ENCODE measurements at regions not wholly inside any gene's neighbourhood (a gene's known extent, or its start where the extent isn't known, plus 50 kb on each side); places are given as distances from the start of the nearest gene placed in this dataset.

DNA sequence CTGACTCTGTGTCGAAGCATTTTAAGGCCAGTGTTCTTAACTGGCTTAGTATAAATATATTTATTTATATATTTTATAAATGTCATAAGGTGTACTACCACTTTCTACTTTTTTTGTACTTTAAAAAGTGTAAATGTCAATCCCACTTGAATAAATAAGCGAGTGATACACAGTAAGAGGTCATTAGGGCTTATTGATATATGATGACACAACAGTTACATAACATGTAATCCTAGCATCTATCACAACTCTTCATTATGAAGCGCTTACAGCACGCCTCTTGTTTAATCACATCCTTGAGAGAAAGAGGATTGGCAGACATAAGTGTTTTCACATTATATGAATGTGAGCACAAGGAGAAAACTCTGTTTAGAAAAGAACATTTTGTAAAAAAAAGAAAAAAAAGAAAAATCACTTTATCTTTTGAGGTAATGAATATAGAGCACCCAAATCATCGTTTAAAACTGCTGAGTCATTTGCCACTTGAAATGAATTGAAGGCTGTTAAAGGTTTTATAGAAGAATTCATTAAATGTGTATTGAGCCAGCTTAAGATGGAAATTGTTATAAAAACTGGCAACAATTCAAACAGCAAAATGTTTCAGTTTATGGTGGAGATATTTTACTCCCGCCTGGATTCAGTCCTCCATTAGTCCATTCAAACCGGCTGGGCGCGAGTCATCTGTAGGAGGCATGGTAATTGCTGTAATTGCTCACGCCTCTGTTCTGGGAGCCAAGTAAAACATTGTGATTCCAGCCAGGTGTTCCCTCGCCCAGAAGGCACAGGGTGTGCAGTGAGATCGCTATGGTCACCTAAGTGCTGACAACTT, 627.3 kb upstream of the KIRREL3 start:
- no peak for DNase-seq (ENCODE audit: low read depth in 2 of 3, low spot score in 2 of 3)

DNA sequence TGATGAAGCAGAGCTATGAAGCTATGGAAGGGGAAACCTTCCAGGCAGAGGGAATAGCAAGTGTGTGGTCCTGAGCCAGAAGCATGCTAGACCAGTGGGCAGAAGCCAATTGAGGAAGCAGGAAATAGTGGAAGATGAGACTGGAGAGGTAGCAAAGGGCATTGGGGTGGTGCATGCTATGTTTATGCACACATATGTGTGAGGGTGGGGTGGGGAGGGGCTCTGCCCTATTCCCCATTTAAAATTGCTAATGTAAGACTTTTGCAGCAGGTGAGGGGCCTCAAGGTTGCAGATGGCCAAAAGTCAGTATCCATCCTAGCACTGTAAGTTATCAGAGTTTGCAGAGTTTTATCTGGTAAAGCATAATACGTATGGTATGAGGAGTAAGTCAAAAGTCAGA, 626.6 kb upstream of the KIRREL3 start:
- no peak for DNase-seq (ENCODE audit: low read depth in 2 of 3, low spot score in 2 of 3)

DNA sequence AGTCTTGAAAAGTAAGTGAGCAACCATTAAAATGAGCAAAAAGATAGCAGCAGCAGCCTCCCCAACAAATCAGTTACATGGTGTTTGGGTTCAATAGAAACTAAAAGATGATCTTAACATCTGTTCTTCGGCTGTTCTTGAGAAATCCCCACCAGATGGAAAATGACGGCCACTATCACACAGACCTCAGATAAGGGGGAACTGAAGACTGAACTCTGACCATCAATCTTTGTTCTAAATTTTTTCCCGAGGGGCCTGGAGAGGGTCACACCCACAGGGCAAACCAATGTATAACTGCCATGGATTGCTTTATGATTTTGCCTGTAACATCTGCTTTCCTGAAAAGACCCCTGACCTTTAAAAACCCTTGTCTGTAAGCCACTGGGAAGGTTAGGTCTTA, 624.8 kb upstream of the KIRREL3 start:
- DNase-seq (ENCODE audit: low read depth in 2 of 3, low spot score in 2 of 3): no peak

DNA sequence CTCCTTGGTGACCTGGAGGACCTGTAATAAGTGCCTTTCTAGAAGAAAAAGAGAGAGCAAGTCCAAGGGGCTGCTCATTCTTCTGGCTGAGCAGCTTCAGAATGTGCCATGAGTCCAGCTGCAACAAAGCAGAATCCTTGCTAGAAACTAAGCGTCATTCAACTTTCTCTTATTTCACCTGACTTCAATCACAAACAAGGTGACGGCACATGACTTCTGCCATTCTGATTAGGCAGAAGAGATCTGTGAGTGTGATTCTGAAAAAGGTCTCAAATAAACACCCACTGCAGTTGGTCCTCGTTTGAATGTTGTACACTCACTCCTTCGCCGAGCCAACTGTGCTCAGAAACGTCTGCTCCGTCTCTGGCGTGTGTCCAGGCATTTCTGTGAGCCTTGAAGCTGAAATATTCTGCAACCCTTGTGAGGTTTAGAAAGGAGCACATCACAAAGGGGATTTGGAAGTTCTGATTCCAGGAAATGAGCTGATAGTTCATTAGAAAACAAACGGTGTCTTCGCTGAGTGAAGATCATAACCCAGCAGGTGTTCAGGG, 623.8 kb upstream of the KIRREL3 start:
- no peak for DNase-seq (ENCODE audit: low read depth in 2 of 3, low spot score in 2 of 3)

DNA sequence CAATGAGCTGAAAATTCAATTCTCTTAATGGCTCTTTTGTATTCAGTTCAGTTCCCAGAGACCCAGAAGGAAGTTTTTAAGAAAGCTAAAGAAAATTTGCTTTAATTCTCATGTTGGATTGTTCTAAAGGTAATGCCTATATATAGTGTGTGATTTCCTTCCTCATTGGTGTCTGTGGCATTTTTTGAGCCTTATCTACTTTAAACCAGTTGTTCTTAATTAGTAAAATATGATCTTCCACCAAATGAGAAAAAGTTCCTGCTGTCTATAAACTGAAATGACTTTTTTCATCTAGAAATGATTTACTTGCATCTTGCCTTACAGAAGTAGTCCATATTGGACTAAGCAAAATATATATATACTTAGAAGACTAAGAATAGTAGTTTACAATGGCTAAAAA, 622.1 kb upstream of the KIRREL3 start:
- DNase-seq (ENCODE audit: low read depth in 2 of 3, low spot score in 2 of 3): no peak

DNA sequence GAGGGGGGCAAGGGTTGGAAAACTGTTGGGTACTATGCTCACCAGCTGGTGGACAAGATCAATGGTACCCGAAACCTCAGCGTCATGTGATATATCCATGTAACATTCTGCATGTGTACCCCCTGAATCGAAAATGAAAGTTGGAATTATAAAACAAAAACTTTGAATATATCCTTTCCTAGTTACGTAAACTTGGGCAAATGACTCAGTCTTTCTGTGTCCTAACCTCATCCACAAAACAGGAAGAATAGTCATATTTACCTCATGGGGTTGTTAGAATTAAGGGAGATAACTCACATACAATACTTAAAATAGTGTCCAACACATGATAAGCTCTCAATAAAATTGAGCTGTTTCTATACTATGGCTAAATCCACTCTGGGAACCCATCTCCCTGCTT, 620.1 kb upstream of the KIRREL3 start:
- DNase-seq (ENCODE audit: low read depth in 2 of 3, low spot score in 2 of 3): no peak

DNA sequence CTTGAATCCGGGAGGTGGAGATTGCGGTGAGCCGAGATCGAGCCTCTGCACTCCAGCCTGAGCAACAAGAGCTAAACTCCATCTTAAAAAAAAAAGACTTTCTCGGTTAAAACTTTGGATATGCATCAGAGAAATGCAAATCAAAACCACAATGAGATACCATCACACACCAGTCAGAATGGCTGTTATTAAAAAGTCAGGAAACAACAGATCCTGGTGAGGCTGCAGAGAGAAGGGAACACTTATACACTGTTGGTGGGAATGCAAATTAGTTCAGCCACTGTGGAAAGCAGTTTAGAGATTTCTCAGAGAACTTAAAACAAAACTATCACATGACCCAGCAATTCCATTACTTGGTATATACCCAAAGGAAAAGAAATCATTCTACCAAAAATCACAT, 619.4 kb upstream of the KIRREL3 start:
- DNase-seq (ENCODE audit: low read depth in 2 of 3, low spot score in 2 of 3): no peak

DNA sequence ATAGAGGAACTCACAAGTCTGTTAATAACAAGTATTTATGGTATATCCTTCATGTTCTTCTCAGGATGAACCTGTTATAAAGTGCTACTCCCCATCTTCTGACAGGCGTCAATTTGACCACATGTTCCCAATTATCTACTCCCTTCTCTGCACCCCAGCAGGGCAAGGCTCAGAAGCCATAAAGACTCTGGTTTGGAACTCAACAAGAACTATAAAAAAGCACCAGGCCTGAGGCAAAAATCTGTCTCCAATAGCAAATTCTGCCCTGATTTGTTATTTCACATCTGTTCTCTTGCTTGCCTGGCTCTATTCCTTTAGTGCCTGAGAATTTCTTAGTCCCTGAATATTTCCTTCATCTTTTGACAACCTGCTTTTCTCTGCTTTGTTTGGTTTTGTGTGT, 618.2 kb upstream of the KIRREL3 start:
- DNase-seq (ENCODE audit: low read depth in 2 of 3, low spot score in 2 of 3): no peak

DNA sequence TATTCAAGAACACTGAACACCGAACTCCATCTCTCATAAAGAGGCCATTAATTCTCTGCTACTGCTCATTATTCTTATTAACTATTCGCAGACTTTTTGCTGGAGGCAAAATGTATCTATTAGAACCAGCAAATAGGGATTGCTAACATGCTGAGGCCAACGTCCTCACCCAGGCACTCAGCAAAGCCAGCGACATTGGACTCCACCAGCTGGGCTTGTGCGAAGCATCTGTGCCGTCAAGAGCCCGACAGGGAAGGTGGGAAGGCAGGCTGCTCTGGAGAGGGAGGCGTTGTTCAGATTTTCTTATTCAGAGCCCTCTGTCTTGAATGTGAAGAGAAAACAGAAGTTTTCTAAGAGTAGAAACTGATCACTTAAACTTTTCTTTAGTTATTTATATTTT, 615.6 kb upstream of the KIRREL3 start:
- no peak for DNase-seq (ENCODE audit: low read depth in 2 of 3, low spot score in 2 of 3)

DNA sequence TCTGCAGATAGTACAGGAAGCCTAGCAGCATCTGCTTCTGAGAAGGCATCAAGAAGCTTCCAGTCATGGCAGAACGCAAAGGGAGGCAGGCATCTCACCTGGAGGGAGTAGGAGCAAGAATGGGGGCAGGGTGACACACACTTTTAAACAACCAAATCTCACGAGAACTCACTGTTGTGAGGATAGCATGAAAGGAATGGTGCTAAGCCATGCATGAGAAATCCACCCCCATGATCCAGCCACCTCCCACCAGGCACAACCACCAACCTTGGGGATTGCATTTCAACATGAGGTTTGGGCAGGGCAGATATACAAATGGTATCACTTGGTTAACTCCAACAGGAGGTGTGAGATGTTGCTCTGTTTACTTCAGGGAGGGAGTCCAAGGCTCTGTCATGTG, 612.0 kb upstream of the KIRREL3 start:
- DNase-seq (ENCODE audit: low read depth in 2 of 3, low spot score in 2 of 3): no peak

DNA sequence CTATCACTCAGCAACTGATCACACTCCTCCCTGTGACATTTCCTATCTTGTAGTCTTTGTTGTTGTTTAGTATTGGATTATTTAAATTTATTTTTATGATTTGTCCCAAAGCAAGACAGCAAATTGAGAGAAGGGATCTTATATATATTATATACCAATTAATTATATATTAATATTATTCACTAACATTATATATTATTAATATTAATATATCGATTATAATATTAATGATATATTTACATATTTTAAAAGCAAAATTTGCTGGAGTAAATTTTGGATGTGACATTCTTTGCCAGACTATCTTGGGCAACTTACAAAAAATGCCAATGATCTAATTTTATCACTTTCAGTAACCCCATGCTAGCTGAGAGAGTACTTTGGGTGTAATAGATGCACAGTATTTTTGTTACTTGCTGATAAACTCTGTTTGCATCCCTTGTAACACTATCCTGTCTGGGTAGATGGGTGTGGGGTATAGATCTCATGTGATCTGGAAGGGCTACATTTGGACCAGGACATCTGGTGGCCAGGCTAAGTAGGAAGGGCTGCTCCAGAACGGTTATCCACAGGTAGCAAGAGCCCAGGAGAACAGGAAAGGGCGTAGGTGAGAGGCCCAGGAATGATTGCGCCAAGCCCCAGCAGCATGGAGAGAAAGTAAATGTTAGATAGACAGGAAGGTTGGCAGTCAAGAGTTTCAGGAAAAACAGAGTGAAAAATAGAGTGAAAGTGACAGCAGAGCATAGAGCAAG, 608.6 kb upstream of the KIRREL3 start:
- DNase-seq (ENCODE audit: low read depth in 2 of 3, low spot score in 2 of 3): no peak

DNA sequence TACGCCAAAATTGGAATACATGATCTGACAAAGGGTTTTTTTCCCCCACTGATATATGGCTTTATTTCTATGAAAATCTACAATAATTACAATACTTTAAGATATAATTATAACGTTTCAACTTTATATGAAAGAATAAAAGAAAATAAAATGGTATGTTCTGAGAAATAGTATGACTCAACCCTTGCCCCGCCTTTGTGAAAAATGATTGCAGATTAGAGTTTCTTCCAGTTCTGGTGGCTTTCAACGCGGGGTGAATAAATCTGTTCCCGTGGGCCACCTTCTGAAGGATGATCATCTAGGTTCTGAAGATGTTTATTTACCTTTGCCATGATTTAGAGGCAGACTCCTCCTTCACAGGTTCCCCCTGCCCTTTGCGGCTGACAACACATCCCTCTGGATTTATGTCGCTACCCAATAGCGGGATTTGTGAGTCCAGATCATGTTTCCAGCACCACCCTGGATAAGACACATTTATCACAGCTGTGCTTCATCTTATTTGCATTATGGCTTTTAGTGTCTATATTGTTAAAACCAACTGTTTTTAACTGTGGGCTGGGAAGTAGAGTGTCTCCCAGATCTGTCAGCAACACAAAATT, 607.0 kb upstream of the KIRREL3 start:
- DNase-seq (ENCODE audit: low read depth in 2 of 3, low spot score in 2 of 3): no peak

DNA sequence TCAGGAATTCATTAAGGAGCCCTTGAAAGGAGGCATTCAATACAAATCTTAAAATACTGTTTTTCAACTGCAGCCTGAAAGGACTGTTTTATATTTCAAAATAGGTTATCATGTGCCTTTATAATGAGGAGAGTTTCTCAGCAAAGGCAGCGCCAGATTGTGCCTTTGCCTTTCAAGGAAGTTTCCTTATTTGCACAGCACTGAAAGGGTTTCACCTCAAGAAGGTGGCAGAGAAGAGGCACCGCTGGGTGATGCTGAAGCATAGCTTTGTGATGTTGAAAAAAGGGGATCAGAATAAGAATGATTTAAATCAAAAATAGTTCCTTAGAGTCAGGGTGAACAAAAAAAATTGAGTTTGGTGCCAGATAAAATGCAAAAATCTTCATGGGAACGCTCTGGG, 601.0 kb upstream of the KIRREL3 start:
- DNase-seq (ENCODE audit: low read depth in 2 of 3, low spot score in 2 of 3): no peak

DNA sequence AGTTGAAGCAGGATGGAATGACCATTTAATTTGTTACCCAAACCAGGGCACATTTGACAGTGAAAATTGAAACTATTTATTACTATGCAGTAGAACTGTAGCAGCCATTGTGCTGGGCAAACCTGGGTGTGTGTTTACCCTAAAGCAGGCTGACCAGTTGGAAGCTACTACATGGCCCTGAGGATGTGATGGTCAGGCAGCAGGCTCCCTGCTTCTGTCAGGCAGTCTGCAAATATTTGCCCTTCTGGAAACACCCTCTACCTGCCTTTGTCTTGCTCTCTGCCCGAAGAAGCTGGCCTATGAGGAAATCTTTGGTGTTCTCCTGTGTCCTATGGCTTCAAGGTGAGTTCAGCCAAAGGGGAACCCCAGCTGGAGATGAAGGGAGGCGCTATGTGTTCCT, 600.1 kb upstream of the KIRREL3 start:
- no peak for DNase-seq (ENCODE audit: low read depth in 2 of 3, low spot score in 2 of 3)

DNA sequence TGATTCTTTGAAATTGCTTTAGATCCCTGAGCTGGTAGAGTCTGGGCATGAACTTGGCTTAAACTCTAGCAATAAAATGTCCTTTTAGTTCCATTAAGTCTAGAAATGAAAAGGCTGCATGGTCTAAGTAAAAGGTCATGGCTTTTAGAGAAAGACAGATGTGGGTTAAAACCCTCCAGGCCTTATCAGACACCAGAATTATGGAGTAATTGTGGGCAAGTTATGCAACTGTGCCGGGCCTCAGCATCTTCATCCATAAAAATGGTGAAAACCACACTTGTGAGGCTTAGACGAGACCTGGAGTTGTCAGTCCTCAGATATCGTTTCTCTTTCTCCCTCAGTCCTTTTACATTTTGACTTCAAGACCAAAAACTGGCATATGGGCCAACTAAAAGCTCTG, 597.9 kb upstream of the KIRREL3 start:
- no peak for DNase-seq (ENCODE audit: low read depth in 2 of 3, low spot score in 2 of 3)

DNA sequence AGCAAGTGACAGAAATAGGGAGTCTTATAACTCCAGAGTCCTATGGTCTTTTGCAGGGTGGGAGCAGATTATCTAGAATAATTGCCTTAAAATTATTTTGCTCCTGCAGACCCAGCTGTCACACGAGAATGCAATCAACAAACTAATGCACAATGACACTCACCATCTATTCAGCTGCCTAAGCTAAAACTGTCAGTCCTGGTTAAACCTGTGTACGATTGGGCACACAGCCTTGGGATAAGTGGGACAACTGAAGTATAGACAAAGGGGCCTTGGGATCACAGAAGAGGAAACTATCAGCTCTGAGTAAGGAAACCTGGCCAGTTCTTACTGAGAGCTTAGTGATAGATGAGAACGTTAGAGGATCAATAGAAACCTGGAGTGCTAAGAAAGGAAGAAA, 595.9 kb upstream of the KIRREL3 start:
- no peak for DNase-seq (ENCODE audit: low read depth in 2 of 3, low spot score in 2 of 3)

DNA sequence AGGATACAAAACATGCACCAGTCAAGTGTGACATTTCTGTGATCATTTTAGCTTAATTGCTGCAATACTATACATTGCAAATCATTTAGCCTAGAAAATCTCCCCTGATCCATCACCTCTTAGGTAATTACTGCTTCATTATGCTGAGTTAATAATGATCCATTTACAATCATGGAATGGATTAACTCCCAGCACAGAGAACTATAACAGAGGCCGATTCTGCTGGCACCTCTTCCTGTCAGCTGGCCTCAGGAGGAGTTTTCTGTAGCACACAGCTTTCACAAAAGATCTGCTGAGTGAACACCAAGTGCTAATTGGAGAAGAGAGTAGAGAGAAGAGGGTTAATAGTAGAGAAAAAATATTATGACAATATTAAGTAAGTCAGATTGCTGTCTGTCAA, 591.8 kb upstream of the KIRREL3 start:
- no peak for DNase-seq (ENCODE audit: low read depth in 2 of 3, low spot score in 2 of 3)

DNA sequence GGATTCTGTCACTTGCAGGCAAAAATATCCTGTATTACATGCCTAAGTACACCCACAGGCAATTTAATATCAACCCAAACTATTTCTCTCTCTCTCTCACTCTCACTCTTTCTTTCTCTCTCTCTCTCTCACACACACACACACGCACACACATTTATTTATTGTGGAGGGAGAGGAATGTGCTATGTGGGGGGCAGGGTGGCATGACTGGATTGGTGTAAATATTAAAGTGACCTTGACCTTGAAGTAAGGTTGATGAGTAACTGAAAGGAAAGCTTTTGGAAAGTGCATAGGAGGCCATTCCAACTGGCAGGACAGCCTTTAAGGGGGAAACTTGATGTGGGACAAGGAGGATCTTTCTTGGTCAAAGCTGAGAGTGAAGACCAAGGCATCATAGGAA, 589.7 kb upstream of the KIRREL3 start:
- DNase-seq (ENCODE audit: low read depth in 2 of 3, low spot score in 2 of 3): no peak

DNA sequence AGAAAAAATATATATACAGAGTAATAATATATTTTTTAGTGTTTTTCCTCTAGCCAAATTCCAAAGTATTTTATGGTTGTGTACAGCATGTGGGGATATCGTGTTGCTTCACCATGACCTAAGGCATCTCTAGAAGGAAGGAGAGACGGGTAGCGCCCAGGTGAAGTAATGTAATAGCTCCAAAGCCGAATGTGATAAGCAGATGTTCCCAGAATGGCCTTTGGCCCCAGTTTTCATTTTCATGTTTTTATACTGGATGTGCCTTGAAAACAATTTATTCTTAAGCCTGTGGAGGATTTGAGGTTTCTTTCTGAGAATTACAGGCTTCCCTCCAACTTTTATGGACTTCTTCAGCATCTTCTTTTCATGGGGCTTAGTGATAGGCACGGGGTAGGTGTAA, 587.9 kb upstream of the KIRREL3 start:
- DNase-seq (ENCODE audit: low read depth in 2 of 3, low spot score in 2 of 3): no peak

DNA sequence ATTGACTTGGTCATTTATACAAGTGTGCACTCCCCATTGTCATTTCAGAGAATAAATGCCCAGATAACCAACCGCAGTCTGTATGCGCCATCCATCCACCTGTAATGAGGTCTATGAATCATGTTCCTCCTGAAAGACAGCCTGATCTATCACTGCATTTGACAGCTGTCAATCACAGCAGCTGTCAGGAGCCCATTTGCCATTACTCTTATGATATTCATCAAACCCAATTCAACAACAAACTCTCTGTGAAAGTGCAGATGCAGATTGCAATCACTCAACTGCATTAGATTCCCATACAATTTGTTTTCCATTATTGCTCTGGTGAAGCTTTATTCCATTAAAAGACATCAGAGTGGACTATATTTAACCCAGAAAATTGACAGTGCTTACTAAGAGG, 586.9 kb upstream of the KIRREL3 start:
- no peak for DNase-seq (ENCODE audit: low read depth in 2 of 3, low spot score in 2 of 3)

DNA sequence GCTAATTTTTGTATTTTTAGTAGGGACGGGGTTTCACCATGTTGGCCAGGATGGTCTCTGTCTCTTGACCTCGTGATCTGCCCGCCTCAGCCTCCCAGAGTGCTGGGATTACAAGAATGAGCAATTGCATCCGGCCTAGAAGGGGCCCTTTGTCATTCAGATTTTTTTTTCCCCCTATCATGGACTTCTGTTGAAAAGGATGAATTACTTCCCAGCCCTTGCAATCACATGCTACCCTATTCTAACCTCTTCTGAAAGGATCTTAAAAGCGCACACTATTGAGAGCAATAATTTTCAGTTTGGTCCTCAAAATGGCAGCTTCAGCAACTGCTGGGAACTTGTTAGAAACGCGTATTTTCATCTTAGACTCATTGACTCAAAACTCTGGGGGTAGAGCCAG, 575.6 kb upstream of the KIRREL3 start:
- DNase-seq (ENCODE audit: low read depth in 2 of 3, low spot score in 2 of 3): no peak

DNA sequence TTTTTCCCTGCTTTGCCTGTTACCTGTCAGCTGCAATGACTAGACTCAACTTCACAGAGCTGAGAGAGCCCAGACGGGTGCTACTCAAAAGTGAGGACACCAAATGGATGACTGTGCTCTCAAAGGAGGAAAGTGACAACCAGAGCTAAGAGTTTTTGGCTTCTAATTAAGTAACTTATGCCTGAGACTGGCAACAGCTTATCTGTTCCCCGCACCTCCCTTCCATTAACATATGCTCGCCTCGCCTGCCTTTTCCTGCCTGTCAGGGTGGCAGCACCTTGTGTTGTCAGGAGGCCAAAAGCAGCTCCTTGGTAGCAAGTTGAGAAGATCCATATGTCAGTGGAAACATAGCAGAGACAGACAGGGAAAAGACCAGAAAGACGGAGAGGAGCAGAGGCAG, 573.9 kb upstream of the KIRREL3 start:
- no peak for DNase-seq (ENCODE audit: low read depth in 2 of 3, low spot score in 2 of 3)
